ENCODE measurements at regions not wholly inside any gene's neighbourhood (a gene's known extent, or its start where the extent isn't known, plus 50 kb on each side); places are given as distances from the start of the nearest gene placed in this dataset.

DNA sequence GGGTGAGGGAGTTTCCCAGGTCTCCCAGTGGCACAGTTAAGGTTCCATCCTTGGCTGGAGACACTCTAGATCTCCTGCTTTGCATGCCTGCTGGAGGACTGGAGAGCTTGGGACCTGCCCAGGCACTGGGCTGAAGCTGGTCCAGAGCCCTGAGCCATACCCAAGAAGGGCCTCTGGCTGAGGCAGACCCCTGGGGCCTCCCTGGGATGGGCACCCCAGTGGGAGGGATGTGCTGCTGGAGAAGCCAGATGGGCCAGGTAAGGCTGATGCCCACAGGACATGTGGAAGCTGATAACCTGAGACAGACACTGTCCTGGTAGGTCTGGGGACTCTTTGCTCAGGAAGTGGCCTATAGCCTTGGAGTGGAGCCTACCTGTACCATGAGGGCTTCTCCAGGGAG lies 160.7 kb downstream of the TFCP2L1 start:
- TF ChIP-seq, protein P1, sequence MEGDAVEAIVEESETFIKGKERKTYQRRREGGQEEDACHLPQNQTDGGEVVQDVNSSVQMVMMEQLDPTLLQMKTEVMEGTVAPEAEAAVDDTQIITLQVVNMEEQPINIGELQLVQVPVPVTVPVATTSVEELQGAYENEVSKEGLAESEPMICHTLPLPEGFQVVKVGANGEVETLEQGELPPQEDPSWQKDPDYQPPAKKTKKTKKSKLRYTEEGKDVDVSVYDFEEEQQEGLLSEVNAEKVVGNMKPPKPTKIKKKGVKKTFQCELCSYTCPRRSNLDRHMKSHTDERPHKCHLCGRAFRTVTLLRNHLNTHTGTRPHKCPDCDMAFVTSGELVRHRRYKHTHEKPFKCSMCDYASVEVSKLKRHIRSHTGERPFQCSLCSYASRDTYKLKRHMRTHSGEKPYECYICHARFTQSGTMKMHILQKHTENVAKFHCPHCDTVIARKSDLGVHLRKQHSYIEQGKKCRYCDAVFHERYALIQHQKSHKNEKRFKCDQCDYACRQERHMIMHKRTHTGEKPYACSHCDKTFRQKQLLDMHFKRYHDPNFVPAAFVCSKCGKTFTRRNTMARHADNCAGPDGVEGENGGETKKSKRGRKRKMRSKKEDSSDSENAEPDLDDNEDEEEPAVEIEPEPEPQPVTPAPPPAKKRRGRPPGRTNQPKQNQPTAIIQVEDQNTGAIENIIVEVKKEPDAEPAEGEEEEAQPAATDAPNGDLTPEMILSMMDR (conservative IDR thresholded peaks at IDR 0.05; ENCODE audit: low read length) = no peak
- no peak for TF ChIP-seq EZH2phosphoT487 (IDR thresholded peaks at IDR 0.05; ENCODE audit: borderline replicate concordance)
